Fibroblast of skin of right quadriceps (primary cell): ENCODE measurements at regions not wholly inside any gene's neighbourhood (a gene's known extent, or its start where the extent isn't known, plus 50 kb on each side); places are given as distances from the start of the nearest gene placed in this dataset.
A peak's percentile ranks its signal among the peaks of the same experiment; 100 is the strongest.

Source experiments
- DNase-seq: peaks from one replicate; pipeline ENCODE4 v3.0.0-alpha.2; 2013

DNA sequence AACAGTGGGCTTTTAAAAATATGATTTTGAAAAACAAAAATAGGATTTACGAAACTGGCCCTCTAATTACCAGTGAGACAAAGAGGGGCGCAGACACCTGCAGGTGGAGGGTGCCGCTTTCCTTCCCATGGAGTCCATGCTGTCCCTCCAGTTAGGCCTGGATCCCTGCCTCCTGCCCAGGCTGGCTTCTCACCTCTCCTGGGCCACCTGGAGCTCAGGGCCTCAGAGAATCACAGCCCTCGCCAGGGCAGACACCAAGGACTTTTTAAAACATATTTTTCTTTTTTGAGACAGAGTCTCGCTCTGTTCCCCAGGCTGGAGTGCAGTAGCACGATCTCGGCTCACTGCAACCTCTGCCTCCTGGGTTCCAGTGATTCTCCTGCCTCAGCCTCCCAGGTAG, 1437.2 kb downstream of the TBC1D22A start:
- DNase-seq, result no peak

GRCh38 chr22:48198489-48199459, 1436.3 kb downstream of the TBC1D22A start:
- DNase-seq, result no peak

DNA sequence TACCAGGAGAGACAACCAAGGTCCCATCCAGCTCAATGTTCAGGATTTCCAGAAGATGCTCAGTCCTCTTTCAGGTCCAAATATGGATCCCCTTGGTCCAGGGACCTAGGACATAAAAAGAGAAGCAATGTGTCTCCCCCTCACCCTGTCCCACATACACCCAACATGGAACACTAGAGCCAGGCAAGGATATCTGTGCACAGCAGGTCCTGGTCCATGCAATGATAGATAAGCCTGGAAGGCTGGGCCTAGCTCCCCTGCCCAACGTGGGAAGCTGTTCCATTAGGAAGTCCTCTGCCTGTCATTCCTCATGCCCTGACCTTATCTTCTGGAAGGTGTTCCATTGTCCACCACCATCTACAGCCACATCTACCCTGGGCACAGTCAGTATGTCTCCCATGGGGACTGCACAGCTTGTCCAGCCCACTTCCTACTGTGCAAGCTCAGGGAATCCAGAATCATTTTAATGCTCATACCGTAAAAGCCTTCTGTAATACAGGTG, 1434.8 kb downstream of the TBC1D22A start:
- no peak for DNase-seq

DNA sequence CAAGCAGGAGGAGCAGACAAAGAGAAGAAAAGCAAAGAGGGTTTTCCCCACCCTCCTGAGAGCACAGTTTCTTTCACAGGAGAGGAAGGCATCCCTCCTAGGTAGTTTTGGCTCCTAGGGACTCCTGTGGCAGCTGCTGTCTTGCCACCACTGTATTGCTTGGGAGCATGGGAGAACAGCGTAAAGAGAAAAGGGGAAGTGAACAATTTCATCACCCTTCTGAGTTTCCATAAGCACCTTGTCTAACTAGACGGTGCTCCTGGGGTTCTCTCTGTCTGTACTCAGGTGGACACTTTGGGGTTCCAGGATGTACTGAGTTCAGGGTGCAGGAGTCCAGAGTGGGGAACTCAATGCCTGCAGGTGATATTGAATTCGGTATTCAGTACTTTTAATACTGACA, 1430.5 kb downstream of the TBC1D22A start:
- no peak for DNase-seq

- no peak for DNase-seq
These were observed 1429.6 kb downstream of the TBC1D22A start for GRCh38 chr22:48192071-48192470.

DNA sequence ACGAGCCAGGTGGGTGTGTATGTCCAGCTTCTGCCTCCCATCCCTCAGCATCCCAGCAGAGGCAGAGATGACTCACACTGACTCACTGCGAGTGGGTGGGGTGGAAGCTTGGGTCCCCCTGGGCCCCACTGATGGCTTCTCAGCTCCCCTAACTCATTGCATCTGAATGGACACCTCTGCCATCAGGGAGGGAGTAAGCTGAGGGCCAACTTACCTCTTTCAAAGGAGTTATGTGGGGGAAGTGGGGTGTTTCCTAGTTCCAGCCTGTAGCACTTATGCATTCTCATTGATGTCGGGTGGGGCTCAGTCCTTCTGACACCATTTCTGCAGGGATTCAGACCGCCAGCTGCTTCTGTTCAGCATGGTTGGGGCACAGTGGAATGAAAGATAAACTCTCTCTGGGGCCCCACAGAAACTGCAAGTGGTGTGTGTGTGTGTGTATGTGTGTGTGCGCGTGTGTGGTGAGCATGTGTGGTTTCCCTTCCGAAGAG, 1425.8 kb downstream of the TBC1D22A start:
- peak; percentile 6 for DNase-seq

- no peak for DNase-seq
These were observed 1424.9 kb downstream of the TBC1D22A start for GRCh38 chr22:48187356-48187755.

DNA sequence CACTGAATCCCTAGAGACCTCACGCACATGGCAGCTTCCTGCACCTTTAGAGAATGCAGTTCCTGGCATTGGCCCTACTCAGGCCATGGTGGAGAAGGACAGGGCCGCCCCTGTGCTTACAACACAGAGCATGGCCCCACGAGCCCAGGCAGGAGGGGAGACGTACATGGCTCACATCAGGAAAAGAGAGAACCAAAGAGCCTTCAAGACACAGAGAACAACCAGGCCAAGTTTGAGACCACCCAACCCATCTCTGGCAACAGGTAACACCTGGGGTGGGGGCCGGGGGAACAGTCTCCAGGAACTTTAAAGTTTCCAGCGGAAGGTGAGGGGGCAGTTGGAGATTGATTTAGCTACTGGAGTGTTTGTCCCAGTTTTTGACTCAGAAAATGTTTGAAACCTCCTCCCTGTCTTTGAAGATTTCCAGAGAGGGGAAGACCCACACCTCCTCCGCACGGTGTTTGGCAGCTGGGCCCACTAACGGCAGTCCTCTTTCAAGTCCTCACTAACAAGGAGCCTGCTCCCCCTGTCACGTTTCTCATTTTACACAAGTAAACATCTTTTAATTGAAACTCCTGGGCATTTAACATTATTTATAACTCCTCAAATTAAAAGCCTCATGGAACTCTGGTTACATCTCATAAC, 1423.8 kb downstream of the TBC1D22A start:
- no peak for DNase-seq

DNA sequence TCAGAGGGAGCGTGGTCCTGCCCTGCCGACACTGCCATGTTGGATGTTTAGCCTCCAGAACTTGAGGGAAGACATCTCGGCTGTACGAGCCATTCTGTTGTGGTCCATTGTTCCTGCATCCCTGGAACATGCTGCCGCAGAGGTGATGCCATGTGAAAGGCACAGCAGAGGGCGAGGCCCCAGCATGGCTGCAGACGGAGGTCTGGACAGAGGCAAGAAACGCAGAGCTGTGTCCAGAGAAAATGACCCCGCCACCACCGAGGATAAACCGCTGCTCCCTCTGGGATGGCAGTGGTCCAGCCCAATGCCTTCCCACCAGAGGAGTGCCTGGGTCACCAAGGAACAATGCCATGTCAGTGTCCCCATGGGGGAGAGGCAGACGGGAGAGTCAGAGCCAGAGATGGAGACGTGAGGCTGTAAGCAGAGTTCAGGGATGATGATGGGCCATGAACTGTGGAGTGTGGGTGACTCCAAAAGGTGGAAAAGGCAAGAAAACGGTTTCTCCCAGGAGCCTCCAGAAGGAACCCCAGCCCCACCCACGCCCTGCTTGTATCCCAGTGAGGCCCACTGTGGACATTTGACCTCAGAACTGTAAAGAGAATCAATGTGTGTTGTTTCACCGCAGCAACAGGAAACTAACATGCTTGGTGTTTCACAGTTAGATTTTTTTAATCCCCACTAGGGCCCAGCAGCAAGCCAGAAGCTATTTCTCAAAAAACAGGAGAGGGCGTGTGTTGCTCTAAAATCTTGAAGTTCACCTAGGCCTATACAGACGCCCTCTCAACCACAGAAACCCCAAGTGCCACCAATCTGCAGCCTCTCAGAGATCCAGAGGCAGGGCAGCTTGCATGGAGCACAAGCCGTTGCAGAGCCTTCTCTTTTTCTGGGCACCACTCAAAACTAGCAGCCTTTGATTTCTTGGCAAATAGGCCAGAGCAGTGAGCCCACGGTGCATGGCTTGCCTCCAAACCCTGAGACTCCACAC, 1422.9 kb downstream of the TBC1D22A start:
- no peak for DNase-seq

GRCh38 chr22:48182846-48183805, 1420.7 kb downstream of the TBC1D22A start:
- no peak for DNase-seq

GRCh38 chr22:48182031-48182430, 1419.6 kb downstream of the TBC1D22A start:
- DNase-seq, result no peak

DNA sequence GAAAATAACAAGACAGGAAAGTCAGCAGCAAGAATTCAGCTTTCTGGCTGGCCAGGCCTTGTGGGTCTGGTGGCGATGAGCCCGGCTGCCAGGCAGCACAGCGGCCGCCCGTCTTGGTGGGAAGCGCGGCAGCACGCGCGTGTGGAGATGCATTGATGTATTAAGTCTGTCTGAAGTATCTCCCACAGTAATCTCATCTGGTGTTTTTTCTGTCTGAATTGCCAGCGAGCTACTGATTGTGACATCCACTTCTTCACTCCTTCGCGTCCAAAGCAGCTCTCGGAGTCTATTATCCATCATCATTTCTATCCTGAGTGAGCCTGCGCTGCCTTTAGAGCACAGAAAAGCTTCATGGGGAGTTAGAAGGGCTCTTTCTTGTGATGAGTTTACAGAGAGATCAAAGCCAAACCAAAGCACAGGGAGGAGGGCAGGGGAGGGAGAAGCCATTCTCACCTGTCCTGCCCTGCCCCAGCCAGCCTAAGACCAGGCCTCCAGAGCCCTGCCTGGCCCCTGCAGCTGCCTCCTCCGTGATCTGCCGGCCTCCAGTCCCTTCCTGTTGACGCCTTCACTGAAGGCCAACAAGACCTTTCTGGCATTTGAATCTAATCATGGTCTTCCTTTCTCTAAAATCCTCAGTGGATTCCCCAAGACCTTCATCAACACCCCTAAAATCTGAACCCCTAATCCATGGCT, 1419.0 kb downstream of the TBC1D22A start:
- DNase-seq, result no peak

DNA sequence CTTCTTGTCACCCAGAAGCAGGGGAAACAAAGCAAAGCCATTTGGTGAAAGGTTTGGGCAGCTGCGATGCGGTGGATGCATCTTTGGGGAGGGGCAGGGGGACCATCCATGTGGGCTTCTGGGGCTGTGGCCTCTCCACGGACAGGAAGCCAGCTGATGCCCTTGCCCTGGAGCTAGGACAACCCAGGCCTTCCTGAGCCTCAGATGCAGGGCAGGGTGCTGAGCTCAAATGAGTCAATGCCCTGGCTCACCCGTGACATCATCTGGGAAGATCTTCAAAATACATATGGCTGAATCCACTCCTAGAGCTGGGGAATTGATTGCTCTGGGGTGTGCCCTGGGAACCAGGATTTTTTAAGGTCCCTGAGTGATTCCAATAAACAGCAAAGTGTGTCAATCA, 1418.2 kb downstream of the TBC1D22A start:
- DNase-seq, result no peak

DNA sequence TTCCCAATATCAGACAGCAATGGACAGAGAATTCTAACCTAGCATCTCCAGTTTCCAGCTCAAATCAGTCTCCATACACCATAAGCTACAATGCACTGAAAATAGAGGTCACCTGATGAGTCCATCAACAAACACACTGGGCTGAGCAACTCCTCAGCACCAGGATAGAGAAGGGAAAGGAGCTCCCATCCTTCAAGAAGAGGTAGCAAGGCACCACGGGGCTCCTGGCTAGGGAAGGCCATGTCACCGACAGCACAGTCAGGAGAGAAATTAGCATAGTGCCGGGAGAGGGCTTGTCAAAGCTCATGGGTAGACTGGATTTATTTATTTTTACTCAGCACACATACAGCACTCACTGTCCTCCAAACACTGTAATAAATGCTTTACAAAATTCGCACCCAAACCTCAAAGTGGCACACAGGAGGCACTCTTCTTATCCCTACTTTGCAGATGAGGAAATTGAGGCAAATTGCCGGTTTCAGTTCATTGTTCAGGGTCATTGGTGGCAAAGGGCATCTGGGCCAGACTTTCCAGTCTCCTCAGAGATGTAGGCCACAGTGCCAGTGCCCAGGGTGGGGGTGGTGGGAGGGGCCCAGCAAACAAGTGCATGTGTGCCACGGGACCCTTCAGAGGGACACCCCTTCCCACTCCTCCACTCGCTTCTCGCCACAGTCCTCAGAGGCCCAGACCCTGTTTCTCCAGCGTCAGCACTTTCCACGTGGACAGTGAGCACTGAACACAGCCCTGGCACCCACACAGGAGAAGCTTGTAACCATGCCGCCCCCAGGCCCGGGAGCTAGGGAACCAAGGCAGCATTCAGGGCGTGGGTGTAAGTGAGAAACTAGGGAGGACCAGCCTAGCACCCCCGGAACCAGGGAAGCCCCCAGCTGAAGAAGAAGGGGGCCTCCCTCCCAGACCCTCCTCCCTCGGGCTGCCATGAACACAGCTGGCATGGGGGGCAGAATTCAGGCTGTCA, 1417.4 kb downstream of the TBC1D22A start:
- DNase-seq, result no peak

GRCh38 chr22:48178536-48178935, 1416.1 kb downstream of the TBC1D22A start:
- no peak for DNase-seq

DNA sequence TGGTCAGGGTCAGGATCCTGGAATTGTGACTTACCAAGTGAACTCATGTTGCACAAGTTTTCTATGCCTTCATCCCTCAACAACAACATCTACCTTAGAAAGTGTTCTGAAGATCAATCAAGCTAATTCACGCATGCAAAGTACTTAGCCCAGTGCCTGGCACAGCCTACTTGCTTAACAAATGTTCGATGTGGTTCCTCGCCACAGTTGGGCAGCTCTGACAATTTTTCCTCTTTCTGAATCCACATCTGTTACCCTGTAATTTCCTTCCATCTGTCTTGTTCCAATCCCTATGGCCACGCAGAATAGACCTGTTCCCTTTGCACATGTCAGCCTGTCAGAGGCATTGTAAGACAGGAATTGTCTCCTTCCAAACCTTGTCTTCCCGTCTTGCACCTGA, 1415.2 kb downstream of the TBC1D22A start:
- no peak for DNase-seq

DNA sequence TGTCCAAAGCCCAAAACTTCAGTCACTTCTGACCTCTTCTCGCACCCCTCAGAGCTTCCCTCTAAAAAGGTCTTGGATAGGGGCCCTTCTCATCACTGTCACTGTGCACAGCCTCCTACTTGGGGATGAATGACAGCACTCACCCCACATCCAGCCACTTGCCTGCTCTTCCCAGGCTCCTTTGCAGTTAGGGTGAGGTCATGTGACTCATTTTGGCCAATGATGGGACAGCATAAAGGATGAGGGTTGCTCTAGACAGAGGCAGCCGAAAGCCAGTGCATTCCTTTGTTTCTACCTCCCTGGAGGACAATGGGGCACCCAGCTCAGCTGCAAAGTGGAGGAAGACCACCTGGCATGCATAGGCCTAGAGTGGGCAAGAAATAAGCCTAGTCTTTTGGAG, 1413.3 kb downstream of the TBC1D22A start:
- no peak for DNase-seq

- DNase-seq, result no peak
These were observed 1411.3 kb downstream of the TBC1D22A start for GRCh38 chr22:48173773-48174160.

- DNase-seq, result no peak
These were observed 1410.8 kb downstream of the TBC1D22A start for GRCh38 chr22:48173061-48173772.
